ENCODE measurements at regions not wholly inside any gene's neighbourhood (a gene's known extent, or its start where the extent isn't known, plus 50 kb on each side); places are given as distances from the start of the nearest gene placed in this dataset.

- TF ChIP-seq RFX5 (IDR thresholded peaks at IDR 0.05; ENCODE audit: low read length) (no peak), RCOR1 (IDR thresholded peaks at IDR 0.05; ENCODE audit: low read length) (no peak), YY1 (IDR thresholded peaks at IDR 0.05; ENCODE audit: low read depth) (no peak), TEAD4 (IDR thresholded peaks at IDR 0.05; ENCODE audit: borderline replicate concordance, insufficient read depth) (no peak), CTCF (IDR thresholded peaks at IDR 0.05) (no peak), GABPA (IDR thresholded peaks at IDR 0.05; ENCODE audit: low read depth) (no peak), SIN3A (IDR thresholded peaks at IDR 0.05; ENCODE audit: borderline replicate concordance, low read depth, low read length) (no peak), EZH2phosphoT487 (IDR thresholded peaks at IDR 0.05; ENCODE audit: borderline replicate concordance, low read depth) (no peak), NRF1 (IDR thresholded peaks at IDR 0.05; ENCODE audit: low read depth, low read length) (no peak), SMC3 (IDR thresholded peaks at IDR 0.05; ENCODE audit: low read depth, low read length) (no peak), GATA2 (CRISPR knock-in tag; IDR thresholded peaks at IDR 0.05) (no peak), USF1 (IDR thresholded peaks at IDR 0.05; ENCODE audit: borderline replicate concordance, low read depth) (no peak), MAX (IDR thresholded peaks at IDR 0.05; ENCODE audit: low read depth) (no peak), REST (IDR thresholded peaks at IDR 0.05; ENCODE audit: low read depth, low read length) (no peak), FOSL2 (IDR thresholded peaks at IDR 0.05; ENCODE audit: borderline replicate concordance, low read depth) (no peak), FOXJ3 (CRISPR knock-in tag; IDR thresholded peaks at IDR 0.05) (no peak), USF2 (IDR thresholded peaks at IDR 0.05; ENCODE audit: borderline replicate concordance, low read depth, low read length) (no peak), RXRA (IDR thresholded peaks at IDR 0.05; ENCODE audit: borderline replicate concordance, low read depth) (no peak), TAF1 (IDR thresholded peaks at IDR 0.05; ENCODE audit: borderline replicate concordance, low read depth, low read length) (no peak), MXI1 (IDR thresholded peaks at IDR 0.05; ENCODE audit: low read depth, low read length) (no peak)
- no peaks in the 10 kb centered on the region for H4K20me1 ChIP-seq (ENCODE audit: insufficient read depth)
- H3K9me2 ChIP-seq = no peaks in the 10 kb centered on the region
- DNase-seq = no peak
- no peaks in the 10 kb centered on the region for H3K4me1 ChIP-seq (ENCODE audit: control insufficient read depth in 1 of 2, insufficient read depth in 2 of 2, low read depth in 1 of 2, low read length in 1 of 2)
- no peak overlapping the region for H3K4me2 ChIP-seq
- CTCF ChIA-PET = no interaction called here
- no peak overlapping the region for H2AFZ ChIP-seq (ENCODE audit: low read depth)
- 2% methylated on average over 4 of the region's 4 CpGs for WGBS (ENCODE audit: low lambda C conversion rate)
- H3F3A ChIP-seq (replicated peaks; ENCODE audit: insufficient read depth) = no peaks in the 10 kb centered on the region
- no peaks in the 10 kb centered on the region for H3K27me3 ChIP-seq (ENCODE audit: insufficient read depth)
- POLR2A ChIA-PET = no interaction called here
- no peak overlapping the region for H3K27ac ChIP-seq (ENCODE audit: low read depth in 2 of 2, low read length in 1 of 2)
- H3K36me3 ChIP-seq (replicated peaks in 1 of 2; ENCODE audit: control insufficient read depth in 1 of 2, insufficient read depth in 2 of 2, low read length in 1 of 2) = no peaks in the 10 kb centered on the region
- no peaks in the 10 kb centered on the region for H3K9me3 ChIP-seq
- H3K79me2 ChIP-seq (ENCODE audit: insufficient read depth) = no peaks in the 10 kb centered on the region
- H3K9ac ChIP-seq = no peak overlapping the region
- H3K4me3 ChIP-seq (ENCODE audit: low read depth in 2 of 2, low read length in 1 of 2) = no peak overlapping the region
Observed at GRCh38 chr6:6484681-6485080, 103.8 kb upstream of the LY86 start.

Measured in SK-N-SH (cell line).